ENCODE measurements at regions not wholly inside any gene's neighbourhood (a gene's known extent, or its start where the extent isn't known, plus 50 kb on each side); places are given as distances from the start of the nearest gene placed in this dataset.

- H3K36me3 ChIP-seq (ENCODE audit: insufficient read depth, low read length), result no peaks in the 10 kb centered on the region
- no peak for TF ChIP-seq CTCF (conservative IDR thresholded peaks at IDR 0.05; ENCODE audit: low read length)
- no peak for TF ChIP-seq EZH2phosphoT487 (IDR thresholded peaks at IDR 0.05; ENCODE audit: borderline replicate concordance, low read depth, low read length)
- no peak for DNase-seq (ENCODE audit: low spot score)
- ChIA-PET POLR2A (interaction anchor here (0.7 kb wide), 1 partner anchor 22 kb away, joined by 3 read pairs; no protein-coding TSS in a partner anchor), CTCF (ENCODE audit: unreplicated experiment) (no interaction called here)
- no peaks in the 10 kb centered on the region for H3K9me3 ChIP-seq (ENCODE audit: low read length)
- intact Hi-C loops (cut with micrococcal nuclease; ENCODE audit: unreplicated experiment), result no loop called here
- H3K4me3 ChIP-seq (ENCODE audit: low read depth, low read length, poor library complexity, severe bottlenecking), result no peak overlapping the region
- BruUV-seq (replicated peaks), result no TSS peak
- no peak overlapping the region for H2AFZ ChIP-seq (ENCODE audit: low read length)
- H3K79me2 ChIP-seq (ENCODE audit: insufficient read depth, low read depth, low read length), result no peaks in the 10 kb centered on the region
- H3K9me2 ChIP-seq (ENCODE audit: insufficient read depth, low read length), result no peaks in the 10 kb centered on the region
- no peak overlapping the region for H3K4me2 ChIP-seq (ENCODE audit: low read length)
- H3K4me1 ChIP-seq (ENCODE audit: insufficient read depth, low read length, poor library complexity, severe bottlenecking), result no peaks in the 10 kb centered on the region
- H4K20me1 ChIP-seq (ENCODE audit: insufficient read depth, low read length), result no peaks in the 10 kb centered on the region
- no peak overlapping the region for H3K27ac ChIP-seq (ENCODE audit: low read depth, low read length, poor library complexity, severe bottlenecking)
Measured at GRCh38 chr3:159761848-159762635, 226.6 kb upstream of the IL12A start.

DNA sequence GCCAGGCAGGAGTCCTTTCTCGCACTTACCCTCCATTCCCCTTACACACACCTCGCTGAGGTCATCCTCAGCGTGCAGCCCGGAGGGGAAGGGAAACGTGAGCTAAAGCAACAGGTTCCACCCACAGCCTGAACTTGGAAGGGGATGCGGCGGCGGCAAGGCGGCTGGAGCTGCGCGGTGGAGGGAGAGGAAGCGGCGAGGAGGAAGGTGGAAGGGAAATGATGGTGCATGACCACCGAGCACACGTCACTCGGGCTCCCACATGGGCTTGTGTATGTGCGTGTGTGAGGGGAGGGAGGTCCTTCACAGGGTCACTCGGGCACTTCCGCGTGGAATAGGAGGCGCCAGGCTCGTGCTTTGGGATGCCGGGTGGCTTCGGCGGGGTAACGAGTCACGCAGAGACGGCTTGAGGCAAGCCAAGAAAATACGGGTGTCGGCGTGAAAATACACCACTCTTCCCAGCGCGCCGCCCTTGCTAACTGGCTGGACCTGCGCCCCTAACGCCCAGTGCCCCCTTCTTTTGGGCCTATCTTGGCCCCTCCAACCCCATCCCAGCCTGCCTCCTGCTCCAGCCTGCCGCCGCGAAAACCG is 225.5 kb upstream of the IL12A start:
- Histone ChIP-seq H3K79me2 (ENCODE audit: insufficient read depth, low read depth, low read length) (no peaks in the 10 kb centered on the region), H4K20me1 (ENCODE audit: insufficient read depth, low read length) (no peaks in the 10 kb centered on the region), H3K4me1 (ENCODE audit: insufficient read depth, low read length, poor library complexity, severe bottlenecking) (no peaks in the 10 kb centered on the region), H3K36me3 (ENCODE audit: insufficient read depth, low read length) (no peaks in the 10 kb centered on the region), H3K4me2 (ENCODE audit: low read length) (peak overlapping the region; percentile 71), H2AFZ (ENCODE audit: low read length) (0 out of 2 replicates have a peak overlapping the region, but pooled peaks have one; percentile 25), H3K4me3 (ENCODE audit: low read depth, low read length, poor library complexity, severe bottlenecking) (peak overlapping the region; percentile 49), H3K27ac (ENCODE audit: low read depth, low read length, poor library complexity, severe bottlenecking) (no peak overlapping the region), H3K9me2 (ENCODE audit: insufficient read depth, low read length) (no peaks in the 10 kb centered on the region), H3K9me3 (ENCODE audit: low read length) (no peaks in the 10 kb centered on the region)
- TF ChIP-seq CTCF (conservative IDR thresholded peaks at IDR 0.05; ENCODE audit: low read length), result no peak
- TF ChIP-seq EZH2phosphoT487 (IDR thresholded peaks at IDR 0.05; ENCODE audit: borderline replicate concordance, low read depth, low read length), result no peak
- ChIA-PET POLR2A (no interaction called here), CTCF (ENCODE audit: unreplicated experiment) (no interaction called here)
- DNase-seq (ENCODE audit: low spot score), result no peak
- intact Hi-C loops (cut with micrococcal nuclease; ENCODE audit: unreplicated experiment), result no loop called here
- no TSS peak for BruUV-seq (replicated peaks)

All from OCI-LY7 (cell line).